Muscle of back (tissue), 3 donors: ENCODE measurements at regions not wholly inside any gene's neighbourhood (a gene's known extent, or its start where the extent isn't known, plus 50 kb on each side); places are given as distances from the start of the nearest gene placed in this dataset.
A peak's percentile ranks its signal among the peaks of the same experiment; 100 is the strongest.
"Not testable (repeated sequence)": the region's sequence is repeated elsewhere in the genome, so short reads cannot be mapped to it uniquely, and the experiment has no call there.

Experiments used
- DNase-seq, 3 donors: peaks; one replicate each; pipeline versions ENCODE4 v3.0.0 to v3.0.0-alpha.2; 2013

DNA sequence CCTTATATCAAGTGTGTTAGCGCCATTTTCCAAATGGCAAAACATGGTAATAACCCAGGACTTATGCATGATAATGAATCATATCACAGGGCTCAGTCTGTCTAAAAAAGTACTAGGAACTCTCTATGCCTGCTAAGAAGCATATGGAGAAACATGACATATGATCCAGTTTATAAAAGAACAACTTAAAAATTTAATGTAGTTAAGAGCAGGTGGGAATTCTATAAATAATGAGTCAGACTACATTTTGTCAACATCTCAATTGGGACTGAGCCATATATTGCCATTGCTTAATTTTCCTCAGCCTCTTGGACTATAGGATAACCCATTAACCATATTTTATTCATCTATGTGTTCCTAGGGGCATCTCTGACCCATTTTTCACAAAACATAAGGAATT lies 360.4 kb upstream of the AGA start:
- DNase-seq: no peak

GRCh38 chr4:177803151-177803550 lies 360.9 kb upstream of the AGA start:
- no peak for DNase-seq

- DNase-seq: no peak
These were observed 367.6 kb upstream of the AGA start for GRCh38 chr4:177809791-177810190.

- DNase-seq: no peak
These were observed 368.0 kb upstream of the AGA start for GRCh38 chr4:177810220-177810619.

GRCh38 chr4:177818392-177818791 lies 376.2 kb upstream of the AGA start:
- DNase-seq: not testable (repeated sequence)

GRCh38 chr4:177826973-177827372 lies 384.7 kb upstream of the AGA start:
- DNase-seq: no peak

DNA sequence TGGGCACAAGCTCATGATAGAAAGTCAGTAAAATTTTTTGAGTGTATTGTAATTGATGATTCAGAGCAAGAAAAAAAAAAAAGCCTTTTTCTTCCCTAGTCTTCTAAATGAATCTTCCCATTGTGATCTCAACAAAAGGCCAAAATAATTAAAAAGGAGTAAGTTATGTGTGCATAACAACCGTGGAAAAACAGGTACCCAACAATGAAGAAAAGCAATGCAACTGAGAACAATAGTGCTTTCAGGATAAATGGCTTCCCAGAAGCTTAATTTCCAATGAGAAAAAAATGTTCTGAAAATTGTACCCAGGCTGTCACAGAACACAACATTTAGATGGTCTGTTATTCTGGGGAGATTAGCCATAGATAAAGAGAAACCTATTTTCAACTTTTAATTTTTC lies 399.0 kb upstream of the AGA start:
- no peak for DNase-seq

GRCh38 chr4:177853229-177853628 lies 411.0 kb upstream of the AGA start:
- no peak for DNase-seq

GRCh38 chr4:177855507-177856197 lies 413.4 kb upstream of the AGA start:
- peak; percentile 26 to 74 (median 53) for DNase-seq

GRCh38 chr4:177860171-177860570 lies 417.9 kb upstream of the AGA start:
- DNase-seq: no peak

DNA sequence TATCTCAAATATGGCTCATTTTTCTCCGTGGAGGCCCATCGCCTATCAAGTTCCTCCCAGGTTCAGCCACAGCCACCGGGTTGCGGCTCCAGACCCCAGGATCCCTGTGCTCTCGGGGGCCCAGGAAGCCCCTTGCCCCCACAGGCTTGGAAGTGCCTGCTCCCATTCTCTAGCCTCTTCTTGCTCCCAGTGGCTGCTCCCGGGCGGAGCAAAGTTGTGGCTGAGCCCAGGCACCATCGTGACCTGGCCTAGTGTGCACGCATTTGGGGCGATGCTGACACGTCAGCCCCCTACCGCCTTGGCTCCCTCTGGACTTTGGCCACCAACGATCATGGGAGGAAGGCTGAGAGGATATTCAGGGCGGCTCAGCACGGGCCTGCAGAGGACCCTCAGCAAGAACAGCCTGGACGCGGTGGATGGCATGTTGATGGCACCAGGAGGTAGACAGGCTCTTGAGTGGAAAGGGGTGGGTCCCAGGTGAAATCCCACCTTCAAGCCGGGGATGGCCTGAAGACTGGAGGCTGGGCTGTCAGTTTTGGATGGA lies 419.4 kb upstream of the AGA start:
- DNase-seq: no peak

DNA sequence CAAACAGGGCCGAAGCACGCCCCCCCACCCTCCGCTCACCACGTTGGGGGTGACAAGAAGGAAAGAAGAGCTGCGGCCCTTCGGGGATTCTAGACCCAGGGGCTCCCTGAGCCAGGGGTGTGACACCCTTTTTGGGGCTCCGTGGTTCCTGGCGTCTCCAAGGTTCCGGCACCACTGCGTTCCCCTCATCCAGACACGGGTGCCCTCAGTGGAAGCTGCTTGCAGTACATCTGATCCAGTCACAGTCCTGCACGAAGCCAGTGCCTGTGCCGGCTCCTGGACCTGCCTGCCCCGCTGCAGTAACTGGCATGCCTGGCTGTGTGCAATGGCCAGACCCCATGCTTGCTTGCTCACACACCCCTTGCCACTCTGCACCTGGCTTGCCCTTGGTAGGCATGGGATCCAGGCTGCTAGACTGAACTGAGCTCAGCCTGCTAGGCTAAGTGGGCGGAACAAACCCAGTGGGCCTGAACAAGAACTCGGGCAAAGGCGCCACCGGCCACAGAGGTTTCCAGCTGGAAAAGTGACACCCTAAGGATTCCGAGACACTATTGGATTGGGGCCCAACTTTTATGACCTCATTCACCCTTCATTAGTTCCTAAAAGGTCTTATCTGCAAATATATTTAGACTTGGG lies 420.4 kb upstream of the AGA start:
- no peak for DNase-seq

DNA sequence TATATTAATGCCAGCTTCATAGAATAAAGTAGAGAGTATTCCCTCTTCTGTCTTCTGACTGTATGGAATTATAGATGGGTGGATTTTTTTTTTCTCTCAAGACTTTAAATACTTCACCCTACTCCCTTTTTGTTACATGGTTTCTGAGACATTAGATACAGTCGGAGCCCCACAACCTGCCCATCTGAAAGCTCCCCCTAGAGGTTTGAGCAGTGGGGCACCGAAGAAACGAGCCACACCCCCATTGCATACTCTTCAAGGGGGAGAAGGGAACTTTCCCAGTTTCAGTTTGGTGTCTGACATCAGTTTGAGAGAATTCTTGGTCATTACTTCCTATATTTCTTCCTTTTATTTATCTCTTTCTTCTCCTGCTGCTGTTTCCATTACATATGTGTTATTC lies 437.6 kb upstream of the AGA start:
- no peak for DNase-seq

DNA sequence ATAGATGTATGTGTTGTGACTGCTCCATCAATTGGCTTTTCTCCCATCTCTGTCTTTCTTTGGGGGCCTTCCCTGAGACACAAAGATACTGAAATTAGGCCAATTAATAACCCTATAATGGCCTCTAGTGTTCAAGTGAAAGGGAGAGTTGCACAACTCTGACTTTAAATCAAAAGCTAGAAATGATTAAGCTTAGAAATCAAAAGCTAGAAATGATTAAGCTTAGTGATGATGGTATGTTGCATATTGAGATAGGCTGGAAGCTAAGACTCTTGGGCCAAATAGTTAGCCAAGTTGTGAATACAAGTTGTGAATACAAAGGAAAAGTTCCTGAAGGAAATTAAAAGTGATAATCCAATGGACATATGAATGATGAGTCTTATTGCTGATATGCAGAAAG lies 452.9 kb upstream of the AGA start:
- no peak for DNase-seq

DNA sequence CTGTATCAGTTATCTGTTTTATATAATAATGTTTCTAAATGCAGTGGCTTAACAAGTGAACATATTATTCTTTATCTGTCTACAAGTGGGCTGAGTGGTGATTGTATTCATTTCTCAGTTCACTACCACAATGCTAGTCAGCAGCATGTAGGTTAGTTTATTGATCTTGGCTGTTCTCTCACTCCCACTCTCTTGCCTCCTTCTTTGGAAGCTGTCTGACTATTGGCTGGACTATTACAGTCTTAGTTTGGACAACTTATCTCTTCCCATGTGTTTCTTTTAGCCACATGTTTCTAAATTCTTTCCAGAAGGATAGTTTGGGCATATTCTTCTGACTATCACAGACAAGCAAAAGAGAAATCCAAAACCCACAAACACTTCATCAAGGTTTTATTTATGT lies 459.5 kb upstream of the AGA start:
- no peak for DNase-seq

DNA sequence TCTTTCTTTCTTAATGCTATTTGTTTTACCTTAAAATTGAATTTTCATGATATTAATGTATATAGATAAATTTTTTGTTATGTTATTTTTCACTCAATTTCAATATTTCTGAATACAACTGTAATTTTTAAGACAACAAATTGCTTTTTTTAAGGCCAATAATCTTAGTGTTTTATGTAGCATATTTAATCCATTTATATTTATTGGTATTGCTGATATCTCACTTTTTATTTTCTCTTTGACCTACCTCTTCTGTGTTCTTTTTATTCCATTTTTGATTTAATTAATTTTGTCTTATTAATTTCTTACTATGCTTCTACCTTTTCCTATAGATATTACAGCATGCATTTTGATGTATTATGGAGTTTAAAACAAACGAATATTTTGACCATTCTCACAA lies 460.1 kb upstream of the AGA start:
- no peak for DNase-seq

- DNase-seq: peak in 1 of 3 donors; percentile 2
These were observed 465.6 kb upstream of the AGA start for GRCh38 chr4:177907736-177908424.

DNA sequence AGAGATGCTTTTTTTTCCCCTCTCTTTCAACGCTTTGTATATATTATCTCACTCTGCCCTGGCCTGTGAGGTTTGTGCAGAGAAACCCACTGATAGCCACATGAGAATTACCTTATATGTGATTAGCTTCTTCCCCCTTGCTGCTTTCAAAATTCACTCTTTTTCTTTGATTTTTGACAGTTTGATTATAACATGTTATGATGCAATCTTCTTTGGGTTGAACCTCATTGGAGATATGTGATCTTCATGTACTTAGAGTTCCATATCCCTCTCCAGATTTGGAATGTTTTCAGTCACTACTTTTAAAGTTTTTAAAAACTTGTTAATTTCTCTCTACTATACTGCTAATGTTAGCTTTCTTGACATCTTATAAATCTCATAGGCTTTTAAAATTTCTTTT lies 479.5 kb upstream of the AGA start:
- no peak for DNase-seq

- DNase-seq: no peak
These were observed 481.7 kb upstream of the AGA start for GRCh38 chr4:177923888-177924287.

- no peak for DNase-seq
These were observed 494.8 kb upstream of the AGA start for GRCh38 chr4:177937041-177937440.

DNA sequence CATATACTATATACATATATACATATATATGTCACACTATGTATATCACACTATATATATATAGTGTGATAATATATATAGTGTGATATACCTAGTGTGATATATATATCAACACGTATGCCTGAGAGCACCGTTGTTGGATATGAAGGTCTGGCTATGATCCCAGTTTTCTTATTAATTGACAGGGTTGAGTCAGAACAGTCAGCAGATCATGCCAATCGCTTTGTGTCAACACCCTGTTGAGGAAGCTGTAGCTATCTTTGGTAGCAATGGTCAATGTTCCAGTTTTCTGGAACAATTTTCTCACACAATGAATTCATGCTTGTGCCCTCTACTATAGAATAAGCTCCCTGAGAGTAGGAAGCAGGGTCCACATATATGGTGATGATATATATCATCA lies 496.0 kb upstream of the AGA start:
- no peak for DNase-seq

DNA sequence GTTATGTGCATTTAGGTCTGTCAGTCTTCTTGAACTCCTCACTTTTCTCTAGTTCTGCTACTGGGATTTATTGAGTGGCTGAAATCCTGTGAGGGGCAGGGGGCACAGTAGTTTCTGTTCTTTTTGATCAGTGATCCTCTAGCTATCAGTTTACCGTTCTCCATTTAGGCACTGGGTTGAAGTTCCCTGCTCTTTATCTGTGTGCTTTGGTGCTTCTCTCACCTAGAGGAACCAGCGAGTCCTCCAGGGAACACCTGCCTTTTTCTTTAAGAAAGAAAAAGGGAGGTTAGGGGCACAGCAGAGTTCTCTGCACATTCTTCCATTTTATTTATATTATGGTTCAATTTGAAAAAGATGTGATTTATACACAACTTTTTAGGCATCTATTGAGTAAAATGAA lies 503.0 kb upstream of the AGA start:
- DNase-seq: no peak

GRCh38 chr4:177947607-177948006 lies 505.4 kb upstream of the AGA start:
- DNase-seq: no peak
